ENCODE measurements at regions not wholly inside any gene's neighbourhood (a gene's known extent, or its start where the extent isn't known, plus 50 kb on each side); places are given as distances from the start of the nearest gene placed in this dataset.

DNA sequence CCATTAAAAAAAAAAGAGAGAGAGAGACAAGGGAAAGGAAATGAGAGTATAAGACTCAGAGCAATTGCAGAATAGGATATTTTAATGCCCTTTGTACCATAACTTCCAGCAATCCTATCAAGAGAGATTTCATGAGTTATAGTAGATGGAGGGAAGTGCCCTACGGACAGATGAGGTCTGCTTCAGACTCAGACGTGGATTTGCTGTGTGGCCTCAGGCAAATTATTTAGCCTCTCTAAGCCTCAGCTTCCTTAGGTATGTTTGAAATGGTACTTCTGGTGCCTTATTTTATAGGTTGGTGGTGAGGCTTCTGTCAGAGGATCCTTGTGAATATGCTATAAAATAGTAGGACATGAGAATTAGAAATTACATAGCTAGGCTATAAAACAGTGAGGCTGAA lies 448.2 kb downstream of the EDEM1 start:
- no peak for DNase-seq

GRCh38 chr3:5638550-5638949 lies 451.0 kb downstream of the EDEM1 start:
- no peak for DNase-seq

- DNase-seq, result peak; percentile 52
These were observed 457.5 kb downstream of the EDEM1 start for GRCh38 chr3:5644773-5645670.

DNA sequence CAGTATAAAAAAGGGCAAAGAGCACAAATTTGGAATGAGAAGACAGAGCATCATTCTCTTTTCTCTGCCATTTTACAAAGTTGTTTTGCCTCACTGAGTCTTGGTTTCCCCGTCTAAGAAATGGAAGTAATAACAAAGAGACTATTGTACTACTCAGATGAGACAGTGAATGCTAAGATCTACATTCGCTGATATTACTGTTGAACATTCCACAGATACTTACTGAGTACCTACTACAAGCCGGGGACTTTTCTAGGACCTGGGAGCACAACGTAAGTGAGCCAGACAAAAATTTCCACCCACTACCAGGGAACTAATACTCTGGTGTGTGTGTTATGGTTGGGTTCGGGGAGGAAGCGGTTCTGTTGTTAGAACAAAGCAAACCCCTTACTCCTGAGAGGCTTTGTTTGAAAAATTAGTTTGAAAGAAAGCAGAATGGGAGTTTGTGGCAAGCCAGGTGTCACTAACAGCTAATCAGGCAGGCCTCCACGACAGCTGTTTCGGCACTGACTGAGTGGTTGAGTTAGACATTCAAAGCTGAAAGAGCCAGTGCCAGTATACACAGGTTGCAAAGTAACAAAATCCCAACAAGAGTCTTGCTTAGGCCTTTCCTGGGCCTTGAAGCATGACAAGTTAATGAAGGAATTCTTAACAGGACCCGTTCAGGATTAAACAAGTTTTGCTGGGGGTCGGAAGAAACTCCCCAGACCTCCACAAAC lies 458.3 kb downstream of the EDEM1 start:
- no peak for DNase-seq

- DNase-seq, result no peak
These were observed 462.8 kb downstream of the EDEM1 start for GRCh38 chr3:5650303-5650702.

GRCh38 chr3:5651351-5651750 lies 463.8 kb downstream of the EDEM1 start:
- DNase-seq, result no peak

GRCh38 chr3:5653426-5654143 lies 466.1 kb downstream of the EDEM1 start:
- no peak for DNase-seq

DNA sequence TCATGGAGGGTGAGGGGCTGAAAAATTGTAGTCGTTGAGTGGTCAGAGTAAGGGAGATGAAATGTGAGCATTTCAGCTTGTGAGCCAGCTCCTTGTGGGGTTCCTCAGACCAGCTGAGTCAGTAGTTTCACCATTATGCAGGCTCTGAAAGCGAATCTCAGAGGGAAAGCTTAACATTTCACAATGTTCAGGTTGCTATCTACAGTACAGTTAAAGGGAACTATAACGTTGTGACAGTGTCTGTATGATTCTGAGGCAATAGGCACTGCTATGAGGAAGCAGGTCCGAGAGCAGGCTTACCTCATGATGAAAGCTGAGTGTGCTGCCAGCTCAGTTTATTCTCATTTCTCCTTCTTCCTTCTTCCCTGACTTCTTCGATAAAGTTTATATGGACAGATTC lies 469.6 kb downstream of the EDEM1 start:
- DNase-seq, result peak; percentile 99

DNA sequence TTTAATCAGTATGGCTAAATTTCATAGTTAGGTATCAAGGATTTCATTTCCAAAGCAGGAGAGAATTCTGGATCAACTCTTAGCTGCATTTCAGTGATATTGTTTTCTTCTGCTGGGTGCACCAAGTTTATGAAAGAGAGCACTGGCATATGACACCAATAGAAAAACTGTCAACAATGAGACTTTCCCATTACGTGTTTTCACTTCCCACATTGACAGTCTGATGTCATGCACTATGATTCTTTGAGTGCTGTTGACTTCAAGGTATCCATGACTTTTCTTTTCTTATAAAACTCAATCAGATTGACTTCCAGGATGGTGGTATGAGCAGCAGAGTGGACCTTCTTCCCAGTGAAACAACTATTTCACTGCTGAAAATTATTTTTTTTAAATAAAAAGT lies 476.1 kb downstream of the EDEM1 start:
- DNase-seq, result peak; percentile 70

DNA sequence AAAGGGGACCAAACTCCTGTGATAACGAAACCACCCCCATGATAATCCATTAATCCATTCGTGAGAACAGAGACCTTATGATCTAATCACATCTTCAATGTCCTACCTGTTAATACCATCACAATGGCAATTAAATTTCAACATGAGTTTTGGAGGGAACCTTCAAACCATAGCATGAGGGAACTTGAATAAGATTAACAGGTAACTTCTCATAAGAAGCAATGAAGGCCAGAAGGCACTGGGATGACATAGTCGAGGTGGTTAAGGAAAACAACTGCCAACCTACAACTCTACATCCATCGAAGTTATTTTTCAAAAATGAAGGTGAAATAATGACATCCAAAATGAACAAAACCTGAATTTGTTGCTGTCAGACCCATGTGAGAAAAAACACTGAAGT lies 478.9 kb downstream of the EDEM1 start:
- no peak for DNase-seq

DNA sequence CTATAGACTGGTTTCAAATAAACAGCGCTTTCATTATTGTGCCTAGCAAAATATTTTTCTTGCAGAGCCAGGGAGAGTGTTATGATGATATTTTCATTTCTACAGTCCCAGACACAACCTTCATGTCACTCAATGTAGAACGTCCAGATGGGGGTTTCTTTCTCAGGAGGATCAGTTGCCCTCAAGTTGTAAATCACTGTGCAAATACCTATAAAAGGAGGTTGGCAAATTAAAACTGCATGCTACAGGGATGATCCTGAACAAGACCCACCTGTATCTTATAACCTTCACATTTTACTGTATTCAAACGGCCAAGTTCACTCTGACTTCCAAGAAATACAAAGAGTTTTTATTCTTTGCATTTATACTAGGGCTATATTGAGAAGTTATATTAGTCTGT lies 486.0 kb downstream of the EDEM1 start:
- no peak for DNase-seq

DNA sequence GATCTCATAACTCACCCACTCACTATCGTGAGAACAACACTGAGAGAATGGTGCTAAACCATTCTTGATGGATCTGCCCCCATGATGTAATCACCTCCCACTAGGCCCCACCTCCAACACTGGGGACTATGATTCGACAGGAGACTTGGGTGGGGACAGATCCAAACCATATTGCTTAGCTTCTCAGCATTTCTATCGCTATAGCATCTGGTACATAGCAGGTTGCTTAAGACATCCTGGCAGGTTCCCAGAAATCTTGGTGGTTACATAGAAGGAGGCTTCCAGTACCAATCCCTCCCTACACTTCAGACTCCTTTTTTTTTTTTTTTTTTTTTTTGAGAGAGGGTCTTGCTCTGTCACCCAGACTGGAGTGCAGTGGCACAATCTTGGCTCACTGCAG lies 487.8 kb downstream of the EDEM1 start:
- no peak for DNase-seq

DNA sequence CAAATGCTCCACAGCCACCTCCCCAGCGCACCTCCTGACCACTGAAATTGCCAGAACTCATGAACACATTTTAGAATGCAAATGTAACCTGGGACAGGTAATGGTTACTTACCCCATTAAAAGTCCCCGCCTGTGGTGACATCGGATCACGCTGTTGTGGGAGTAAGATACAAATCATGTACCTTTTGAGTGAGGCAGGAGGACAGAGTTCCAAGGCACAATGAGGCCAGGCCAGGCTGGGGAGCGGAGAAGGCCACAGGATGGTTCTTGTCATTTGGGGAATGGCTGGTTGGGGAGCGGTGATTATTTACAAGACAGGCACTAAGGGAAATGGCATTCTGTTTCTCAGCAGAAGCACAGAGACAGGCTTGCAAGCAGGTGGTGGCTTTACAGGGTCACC lies 490.0 kb downstream of the EDEM1 start:
- DNase-seq, result no peak

DNA sequence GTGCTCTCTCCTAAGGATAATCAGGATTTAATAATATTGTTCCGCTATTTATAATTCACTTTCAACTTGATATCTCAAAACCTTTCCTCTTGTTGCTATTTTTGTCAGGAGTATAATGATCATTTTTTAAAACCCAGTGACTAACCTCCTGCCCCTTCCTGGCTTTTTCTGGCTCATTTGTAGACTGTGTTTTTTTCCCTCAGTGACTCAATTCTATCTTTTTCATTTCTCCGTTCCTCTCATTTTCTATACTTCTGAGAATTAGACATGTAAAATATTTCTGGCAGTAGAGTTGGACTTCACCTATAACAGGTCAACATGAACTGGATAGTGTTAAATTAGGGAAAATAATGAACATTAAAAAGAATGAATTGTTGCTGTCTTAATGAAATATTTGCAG lies 490.7 kb downstream of the EDEM1 start:
- no peak for DNase-seq

GRCh38 chr3:5678844-5679243 lies 491.3 kb downstream of the EDEM1 start:
- no peak for DNase-seq

DNA sequence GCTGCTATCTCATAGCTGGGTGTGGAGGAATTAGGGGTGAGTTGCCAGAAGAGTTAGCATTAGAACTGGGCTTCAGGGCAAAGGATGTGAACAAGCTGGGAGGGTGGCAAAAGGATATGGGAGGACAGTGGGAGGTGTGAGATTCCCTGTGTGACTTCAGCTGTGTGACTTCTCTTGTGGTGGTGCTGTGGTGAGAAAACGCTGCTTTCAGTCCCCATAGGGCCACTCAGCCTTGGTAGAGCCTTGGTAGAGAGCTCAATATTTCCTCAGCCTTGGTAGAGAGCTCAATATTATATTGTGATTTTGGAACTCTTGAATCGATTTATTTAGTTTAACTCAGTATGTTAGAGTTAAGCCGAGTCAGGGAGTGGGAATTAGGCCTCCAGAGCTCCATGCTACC lies 499.7 kb downstream of the EDEM1 start:
- DNase-seq, result no peak

DNA sequence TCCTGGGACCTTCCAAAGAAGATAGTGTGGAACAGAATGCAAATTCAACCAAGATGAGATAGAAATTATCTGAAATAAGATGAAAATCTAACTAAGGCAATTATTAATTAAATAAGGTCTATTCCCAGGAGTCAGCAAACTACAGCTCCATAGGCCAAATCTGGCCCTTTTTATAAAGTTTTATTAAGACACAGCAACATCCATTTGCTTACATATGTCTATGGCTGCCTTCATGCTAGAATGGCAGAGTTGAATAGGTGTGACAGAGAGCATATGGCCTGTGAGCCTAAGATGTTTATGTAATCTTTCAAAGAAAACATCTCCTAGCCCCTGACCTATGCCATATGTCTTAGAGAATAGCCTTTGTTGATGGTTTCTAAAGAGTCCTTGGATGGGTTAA lies 503.0 kb downstream of the EDEM1 start:
- no peak for DNase-seq

GRCh38 chr3:5690904-5691532 lies 503.5 kb downstream of the EDEM1 start:
- DNase-seq, result no peak

DNA sequence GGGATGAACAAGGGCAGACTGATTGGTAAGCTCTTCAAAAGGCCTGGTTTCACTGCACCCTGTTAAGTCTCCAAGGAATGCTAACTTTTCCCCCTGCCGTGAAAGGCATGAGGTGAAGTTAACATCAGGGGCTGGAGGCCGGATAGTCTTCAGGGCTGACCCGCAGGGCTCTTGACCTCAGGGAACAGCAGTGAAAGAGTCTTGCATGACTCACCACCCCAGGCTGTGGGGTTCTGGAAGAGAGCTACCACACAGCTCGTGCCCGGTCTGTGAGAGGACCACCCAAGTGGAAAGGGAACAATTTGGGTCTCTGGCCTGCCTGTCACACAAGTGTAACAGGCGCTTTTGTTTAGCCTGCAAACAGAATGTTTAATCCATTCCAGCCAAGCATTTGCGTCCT lies 504.9 kb downstream of the EDEM1 start:
- no peak for DNase-seq

- DNase-seq, result no peak
These were observed 506.8 kb downstream of the EDEM1 start for GRCh38 chr3:5694266-5694665.

DNA sequence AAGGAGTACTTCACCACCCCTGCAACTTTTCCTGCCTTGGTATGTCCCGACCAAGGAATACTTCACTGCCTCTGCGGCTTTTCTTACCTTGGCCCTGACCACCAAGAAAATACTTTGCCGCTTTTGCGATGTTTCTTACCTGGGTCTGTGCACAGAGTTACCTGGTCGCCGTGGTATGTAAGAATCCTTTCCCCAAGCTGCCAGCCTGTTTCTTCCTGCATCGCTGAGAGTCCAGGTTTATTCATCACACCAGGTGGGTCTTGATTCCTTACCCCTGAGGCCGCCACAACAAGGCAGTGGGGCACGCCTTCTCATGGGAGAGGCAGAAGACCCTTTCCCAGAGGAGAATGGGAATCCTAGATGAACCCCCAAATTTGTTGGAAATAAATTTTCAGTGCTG lies 511.3 kb downstream of the EDEM1 start:
- DNase-seq, result no peak

- DNase-seq, result no peak
These were observed 511.8 kb downstream of the EDEM1 start for GRCh38 chr3:5699313-5699712.

DNA sequence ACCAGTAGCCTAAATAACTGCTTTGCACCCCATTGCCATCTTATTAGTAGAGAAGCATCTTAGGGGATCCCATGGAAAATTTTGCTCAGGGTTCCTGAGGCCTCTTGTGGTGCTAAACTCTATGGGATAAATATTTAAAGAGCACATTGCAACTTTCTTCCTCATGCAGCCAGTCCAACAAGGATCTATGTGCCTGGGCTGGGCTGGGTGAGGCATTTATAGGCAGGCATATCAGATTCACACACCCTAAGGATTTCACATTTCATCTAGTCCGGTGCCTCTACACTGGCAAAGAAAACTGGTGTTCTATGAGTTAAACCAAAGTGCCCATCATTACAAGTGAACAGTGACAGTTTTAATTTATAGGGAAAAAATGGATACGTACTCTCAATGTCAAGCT lies 512.3 kb downstream of the EDEM1 start:
- DNase-seq, result no peak
